ENCODE measurements at regions not wholly inside any gene's neighbourhood (a gene's known extent, or its start where the extent isn't known, plus 50 kb on each side); places are given as distances from the start of the nearest gene placed in this dataset.

DNA sequence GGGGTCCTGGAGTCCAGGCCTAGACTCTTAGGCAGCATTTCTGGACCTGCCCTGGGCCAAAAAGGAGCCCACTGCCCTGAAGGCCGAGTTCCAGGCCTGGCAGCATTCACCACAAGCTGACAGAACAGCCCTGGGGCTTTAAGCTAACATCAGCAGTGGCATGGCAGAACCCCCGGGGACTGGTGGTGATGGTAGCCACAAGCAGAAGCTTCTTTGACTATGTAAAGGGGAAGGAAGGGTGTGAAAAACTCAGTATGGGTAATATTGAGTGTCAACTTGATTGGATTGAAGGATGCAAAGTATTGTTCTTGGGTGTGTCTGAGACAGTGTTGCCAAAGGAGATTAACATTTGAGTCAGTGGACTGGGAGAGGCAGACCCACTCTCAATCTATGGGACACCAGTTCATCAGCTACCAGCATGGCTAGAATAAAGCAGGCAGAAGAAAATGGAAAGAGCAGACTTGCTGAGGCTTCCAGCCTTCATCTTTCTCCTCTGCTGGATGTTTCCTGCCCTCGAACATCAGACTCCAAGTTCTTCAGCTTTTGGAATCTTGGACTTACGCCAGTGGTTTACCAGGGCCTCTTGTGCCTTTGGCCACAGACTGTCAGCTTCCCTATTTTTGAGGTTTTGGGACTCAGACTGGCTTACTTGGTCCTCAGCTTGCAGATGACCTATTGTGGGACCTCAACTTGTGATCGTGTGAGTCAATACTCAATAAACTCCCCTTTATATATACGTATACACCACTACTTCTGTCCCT, 661.0 kb upstream of the C9orf72 start:
- DNase-seq = no peak

DNA sequence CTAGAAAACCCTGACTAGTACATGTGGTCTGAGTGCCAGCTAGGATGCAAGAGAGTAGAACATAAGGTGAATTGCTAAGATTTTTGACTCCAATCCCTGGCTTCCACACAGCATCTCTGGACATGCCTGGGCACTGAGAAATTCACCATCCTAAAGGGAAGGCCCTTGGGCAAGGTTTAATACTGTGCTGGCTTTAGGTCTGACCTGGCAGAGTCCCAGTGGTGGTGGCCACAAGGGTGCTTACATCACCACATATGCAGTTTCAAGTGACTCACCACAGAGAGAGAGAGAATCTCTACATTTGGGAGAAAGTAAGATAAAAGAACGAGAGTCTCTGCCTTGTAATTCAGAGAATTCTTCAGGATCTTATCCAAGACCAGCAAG, 661.6 kb upstream of the C9orf72 start:
- no peak for DNase-seq

DNA sequence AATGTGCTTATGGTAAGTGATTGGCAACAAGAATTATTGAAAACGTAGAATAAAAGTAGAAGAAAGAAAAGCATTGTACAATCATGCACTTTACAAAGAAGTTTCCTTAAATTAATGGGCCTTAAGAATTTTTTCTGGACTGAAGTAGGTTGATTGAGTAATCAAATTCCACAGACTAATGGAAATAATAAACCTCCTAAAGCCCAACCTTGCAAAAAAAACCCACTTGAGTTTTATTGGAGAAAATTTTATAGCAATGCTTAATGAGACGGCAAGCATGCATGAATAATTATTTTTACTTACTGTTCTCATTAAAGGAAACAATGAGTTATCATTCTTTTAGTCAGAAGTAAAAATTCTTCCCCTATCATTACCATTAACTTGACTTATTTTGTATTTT, 676.1 kb upstream of the C9orf72 start:
- no peak for DNase-seq

DNA sequence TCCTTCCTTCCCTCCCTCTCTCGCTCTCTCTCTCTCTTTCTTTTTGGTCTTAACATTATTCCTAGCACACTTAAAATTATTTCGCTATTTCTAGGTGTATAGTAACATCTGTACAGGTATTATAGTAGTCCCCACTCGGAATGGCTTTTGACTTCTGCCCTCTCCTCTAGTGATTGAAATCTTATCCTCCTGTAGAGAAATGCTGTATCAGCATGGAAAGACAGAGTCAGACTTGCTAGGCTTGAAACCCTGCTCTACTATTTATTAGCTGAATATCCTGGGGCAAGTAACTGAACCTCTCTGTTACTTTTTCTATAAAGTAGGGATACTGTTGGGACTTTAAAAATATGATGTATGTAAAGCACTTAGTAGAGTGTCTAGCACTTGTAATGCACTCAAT, 681.9 kb upstream of the C9orf72 start:
- no peak for DNase-seq

DNA sequence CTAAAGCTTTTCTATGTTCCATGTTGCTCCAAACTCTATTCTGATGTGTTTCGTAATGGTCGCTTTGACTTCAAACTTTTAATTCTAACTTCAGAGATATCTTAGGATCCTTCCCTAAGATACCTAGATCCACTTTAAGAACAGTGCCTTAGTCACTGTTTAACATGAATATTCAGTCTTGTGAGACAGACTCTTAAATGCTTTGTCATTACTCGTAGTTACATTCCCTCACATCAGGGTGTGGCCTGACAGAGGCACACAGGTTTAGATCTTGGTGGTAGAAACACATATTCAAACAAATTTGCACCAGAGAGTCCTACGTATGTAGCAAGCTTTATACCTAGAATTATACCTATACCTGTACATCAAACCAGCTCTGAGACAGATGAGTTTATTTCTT, 687.0 kb upstream of the C9orf72 start:
- DNase-seq = no peak

DNA sequence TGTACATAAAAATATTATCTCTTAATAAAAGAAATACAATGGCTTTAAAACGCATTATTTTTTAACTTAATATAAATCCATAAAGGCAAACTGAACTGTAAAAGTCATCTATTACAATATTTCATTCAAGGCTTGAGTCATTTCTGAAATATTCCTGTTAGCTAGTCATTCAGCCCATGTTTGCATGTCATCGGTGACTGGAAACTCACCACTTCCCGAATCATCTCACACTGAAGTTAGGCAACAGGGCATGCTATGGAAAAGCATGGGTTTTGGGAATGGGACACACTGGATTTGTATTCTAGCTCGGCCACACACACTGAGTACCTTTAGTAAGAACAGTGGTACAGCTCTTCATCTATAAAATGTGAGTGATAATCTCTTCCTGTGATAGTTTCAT, 691.1 kb upstream of the C9orf72 start:
- DNase-seq = no peak

DNA sequence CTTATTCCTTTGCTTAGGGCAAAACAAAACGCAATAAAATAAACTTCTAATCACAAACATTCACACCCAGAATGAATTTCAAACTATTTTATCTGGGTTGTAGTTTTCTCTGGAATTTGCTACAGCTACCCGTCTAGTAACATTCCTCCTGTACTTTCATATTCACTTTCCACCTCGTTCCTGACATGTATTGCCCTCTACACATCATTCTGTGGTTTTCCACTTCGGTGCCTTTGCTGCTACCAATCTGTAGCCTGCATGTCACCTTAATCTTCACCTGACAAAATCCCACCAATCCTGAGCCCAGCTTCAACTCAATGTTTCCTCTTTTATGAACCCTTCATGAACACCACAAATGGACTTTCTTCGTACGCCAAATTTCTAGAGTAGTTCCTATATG, 694.1 kb upstream of the C9orf72 start:
- no peak for DNase-seq

DNA sequence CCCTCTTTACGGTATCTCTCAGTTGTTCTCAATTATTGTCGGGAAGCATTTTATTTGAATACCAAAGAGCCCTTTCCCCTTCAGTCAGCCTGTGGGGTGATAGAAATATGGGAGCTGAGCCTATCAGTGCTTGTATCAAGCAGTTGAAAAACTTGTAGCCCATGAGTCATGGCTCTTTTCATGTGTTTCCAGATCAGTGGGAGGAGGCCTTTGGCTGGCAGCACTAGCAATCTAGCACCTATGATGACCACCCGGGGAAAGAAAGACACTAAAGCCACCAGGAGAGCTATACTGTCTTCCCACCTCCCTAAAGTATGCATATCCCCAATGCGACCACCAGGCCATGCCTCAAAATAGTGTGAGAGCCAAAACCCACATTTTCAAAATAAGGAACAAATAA, 696.9 kb upstream of the C9orf72 start:
- no peak for DNase-seq

DNA sequence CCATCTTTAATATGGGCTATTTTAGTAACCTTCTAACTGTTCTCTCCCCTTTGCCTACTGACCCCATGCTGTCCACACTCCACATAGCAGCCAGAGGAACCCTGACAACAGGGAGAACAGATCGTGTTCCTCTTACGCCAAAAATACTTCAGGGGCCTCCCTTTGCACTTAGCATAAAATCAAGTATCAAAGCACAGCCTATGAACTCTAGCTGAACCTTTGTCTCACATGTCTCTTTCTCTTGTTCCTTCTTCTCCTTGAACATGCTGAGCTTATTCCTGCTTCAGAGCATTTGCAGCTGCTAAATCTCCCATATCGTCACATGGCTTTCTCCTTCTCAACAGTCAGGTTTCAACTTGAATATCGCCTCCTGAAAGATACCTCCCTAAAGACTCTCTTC, 698.8 kb upstream of the C9orf72 start:
- no peak for DNase-seq

DNA sequence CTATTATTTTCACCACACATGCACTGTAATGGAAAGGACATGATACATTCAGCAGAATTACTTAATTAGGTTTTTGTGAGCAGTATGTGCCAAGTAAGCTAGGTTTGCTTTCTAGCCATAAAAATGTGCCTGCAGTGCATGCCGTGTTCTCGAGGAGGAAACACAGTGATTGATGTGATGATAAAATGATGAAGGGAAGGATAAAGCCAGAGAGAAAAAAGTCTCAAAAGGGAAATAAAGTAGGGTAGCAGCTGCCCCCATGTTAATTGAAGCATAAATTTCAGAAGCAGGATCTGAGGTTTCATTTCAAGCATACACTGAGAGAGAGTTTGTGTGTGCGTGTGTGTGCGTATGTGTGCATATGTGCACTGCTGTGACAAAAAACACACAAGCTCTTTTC, 714.2 kb upstream of the C9orf72 start:
- peak; percentile 25 for DNase-seq

DNA sequence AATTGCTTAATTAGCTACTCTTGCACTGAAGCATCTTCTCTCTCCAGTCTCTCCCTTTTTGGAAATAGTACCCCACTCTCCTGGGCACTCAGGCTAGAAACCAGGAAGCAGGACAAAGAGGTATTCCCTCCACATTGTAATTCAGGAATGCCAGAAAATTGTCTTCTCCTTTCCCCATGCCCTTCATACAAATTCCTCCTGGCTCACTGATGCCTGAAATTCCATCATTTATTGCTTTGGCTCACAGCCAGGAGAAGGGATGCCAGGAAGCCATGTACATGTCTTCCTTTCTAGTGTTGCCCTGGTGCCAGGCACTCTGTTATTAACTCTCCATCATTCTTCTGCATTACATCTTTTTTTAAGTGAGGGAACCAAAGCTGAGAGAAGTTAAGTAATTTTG, 716.5 kb upstream of the C9orf72 start:
- no peak for DNase-seq

DNA sequence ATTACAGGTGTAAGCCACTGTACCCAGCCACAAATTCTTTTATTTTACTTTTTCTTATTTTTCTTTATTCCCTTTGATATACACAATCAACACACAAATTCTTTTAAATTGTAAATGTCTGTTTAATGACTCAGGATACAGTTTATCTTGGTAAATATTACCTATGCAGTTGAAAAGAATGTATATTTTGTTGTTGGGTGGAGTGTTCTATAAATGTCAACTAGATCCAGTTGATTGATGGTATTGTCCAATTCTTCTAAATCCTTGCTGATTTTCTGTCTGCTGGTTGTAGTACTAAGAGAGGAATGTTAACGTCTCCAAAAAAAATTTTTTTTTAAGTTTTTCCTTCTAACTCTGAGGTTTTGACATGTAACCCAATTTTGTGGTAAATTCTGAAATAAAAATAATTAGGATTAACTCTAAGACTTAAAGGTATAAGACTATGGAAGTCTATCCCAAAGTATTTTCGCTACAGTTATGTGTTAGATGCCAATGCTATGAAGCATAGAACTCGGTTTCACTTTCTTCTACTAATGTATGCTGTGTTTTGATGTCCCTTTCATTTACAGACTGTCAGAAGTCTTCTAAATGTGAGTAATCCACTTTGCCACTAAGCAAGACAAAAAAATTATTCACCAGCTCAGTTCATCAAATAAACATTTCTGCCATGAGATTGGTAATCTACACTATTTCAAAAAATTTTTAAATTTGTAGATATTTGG, 720.2 kb upstream of the C9orf72 start:
- DNase-seq = no peak

DNA sequence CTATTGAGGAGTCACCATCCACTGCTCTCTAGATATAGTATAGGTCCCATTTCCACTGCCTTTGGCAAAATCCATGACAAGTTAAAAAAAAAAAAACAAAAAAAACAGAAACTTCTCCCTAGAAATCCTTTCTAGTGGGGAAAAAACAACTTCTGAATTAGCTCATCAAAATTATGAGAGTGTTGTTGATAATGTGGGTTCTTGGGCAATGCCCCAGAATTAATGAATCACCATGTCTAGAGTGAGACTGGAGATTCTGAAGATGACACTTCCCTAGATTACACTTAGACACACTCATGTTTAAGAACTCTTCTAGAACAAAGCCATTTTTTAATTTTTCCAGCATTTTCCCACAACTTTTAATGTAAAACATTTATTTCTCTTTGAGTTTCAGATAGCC, 728.0 kb upstream of the C9orf72 start:
- DNase-seq = no peak

DNA sequence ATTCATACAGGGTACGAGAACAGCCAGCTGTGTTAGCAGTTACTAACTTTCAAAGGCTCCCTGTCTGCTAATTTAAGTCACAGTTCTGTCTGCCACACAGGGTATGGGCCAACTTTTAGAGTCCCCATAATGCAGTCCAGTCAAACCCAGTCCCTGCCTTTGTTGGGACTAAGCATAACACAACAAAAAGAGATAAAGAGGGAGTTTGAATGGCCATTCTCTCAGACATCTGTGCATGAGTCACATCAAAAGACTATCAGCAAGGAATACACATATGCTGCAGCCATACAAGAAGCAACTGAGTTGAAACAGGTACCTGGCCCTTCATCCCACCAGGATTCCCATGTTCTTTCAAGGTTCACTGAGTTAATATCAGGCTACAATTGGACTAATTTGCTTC, 744.5 kb upstream of the C9orf72 start:
- DNase-seq = no peak

DNA sequence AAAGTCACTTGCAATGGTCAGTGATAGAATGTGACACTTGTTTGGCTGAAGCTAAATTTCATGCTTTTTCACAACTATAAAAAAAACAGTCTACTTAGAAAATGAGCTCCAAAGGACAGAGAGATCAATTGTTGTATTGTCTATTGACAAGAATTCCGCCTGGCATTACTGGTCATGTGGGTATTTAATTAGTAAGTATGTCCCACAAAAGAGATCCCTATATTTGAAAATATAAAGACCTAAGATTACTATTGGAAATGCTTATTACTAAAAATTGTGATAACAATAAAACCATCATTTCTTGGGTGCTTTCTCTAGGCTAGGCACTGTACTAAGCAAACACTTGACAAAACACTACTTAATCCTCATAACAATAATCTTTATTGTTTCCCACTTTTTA, 745.2 kb upstream of the C9orf72 start:
- no peak for DNase-seq

DNA sequence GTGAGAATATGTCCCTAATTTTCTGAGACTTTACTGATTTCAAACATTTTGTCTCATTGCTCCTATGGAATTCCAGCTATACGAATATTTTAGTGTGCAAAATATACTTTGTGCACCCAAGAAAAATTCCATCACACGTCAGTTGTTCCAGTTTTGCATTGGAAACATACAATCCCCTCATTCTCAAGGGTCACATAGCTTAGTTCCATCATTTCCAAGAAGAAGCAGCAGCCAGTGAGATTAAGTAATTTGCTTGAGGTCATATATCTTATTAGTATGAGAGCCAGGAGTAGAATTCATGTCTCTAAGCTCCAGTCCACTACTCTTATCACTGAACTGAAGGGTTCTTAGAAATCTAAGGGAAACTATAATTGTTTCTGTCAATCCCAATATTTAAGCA, 746.7 kb upstream of the C9orf72 start:
- DNase-seq = no peak

DNA sequence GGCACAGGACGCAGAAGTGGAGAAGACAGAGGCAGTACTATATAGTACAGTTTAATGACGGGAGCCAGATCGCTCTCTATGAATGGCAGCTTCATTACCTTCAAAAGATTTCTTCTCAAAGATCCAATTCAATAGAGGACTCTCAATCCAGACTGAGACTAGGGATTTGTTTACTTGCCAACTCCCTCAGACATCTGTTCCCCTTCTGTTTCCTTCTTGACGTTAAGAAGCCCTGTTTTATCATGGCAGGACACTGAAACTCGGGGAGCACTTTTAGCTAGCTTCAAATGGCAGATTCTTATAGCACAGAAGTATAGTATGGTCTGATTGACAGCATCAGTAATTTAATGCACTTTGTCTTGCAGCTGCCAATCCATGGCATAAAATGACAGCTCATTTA, 747.3 kb upstream of the C9orf72 start:
- DNase-seq = no peak

DNA sequence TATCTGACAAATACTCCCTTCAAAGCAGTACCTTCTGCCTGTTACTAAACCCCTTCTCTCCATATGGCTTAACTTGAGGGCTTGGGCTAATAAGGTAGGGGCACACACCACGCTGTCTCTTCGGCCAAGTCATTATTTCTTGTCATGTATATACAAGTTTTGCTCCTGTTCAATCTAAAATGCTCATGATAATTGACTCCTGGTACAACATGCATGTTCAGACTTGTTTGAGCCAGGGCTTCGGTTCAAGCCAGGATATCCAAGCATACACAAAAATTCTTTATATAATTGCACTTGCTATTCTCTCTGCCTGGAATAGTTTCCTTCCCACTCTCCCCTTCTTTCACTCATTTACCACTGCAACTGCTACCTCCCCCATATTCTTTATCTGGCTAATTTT, 756.0 kb upstream of the C9orf72 start:
- DNase-seq = no peak

DNA sequence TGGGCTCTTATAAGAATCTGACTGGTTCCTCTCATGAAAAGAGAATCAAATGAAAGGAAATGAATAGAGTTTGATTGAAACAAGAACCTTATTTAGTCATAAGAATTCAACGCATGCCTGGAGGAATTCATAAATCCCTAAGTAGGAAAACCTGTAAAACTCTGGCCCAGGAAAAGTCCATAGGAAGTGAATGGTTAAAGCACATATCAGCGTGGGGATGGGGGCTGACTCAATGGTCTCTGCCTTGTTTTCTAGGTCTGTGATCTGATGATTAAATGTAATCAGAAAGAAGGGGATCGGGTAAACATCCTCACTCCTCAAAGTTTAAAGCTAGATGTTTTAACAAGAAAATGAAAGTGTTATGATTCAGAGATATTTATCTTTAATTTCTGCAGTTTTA, 759.4 kb upstream of the C9orf72 start:
- DNase-seq = no peak

DNA sequence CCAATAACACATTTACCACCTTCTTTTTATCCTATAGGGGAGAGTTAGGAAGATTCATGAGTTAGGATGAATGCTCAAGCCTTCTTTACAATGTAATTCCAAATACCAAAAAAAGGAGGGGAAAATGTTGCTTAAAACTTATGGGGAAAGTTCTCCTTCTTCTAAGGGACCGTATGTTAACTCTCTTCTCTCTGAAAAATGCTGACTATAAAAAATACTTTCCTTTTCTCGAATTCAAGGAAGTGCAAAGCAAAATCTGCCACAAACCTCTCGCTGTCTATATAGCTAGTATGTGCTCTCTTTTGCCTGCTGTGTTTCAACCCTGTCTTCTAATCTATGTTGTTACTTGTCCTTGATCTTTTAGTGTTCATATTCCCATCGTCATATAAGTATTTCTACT, 768.6 kb upstream of the C9orf72 start:
- no peak for DNase-seq

DNA sequence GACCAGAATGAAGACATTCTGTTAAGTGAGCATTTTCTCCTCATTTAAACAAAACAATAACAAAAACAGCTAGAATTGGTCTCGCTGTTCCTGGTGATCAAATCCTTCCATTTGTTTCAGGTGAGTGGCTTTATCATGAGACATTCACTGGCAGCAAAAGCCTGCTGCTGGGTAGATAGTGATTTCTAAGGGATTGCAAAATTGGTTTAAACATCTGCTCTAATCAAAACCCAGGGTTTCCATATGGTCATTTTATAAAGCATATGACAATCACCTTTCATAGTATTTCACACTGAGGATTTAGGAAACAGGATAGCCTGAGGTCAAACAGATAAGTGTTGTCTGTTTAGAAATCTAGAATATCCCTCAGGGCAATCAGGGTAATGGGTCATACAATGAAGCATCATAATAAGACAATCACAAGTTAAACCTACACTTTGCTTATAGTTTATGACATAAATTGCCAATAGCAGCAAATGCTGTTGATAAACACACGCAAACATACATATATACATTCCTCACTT, 769.6 kb upstream of the C9orf72 start:
- DNase-seq = no peak

DNA sequence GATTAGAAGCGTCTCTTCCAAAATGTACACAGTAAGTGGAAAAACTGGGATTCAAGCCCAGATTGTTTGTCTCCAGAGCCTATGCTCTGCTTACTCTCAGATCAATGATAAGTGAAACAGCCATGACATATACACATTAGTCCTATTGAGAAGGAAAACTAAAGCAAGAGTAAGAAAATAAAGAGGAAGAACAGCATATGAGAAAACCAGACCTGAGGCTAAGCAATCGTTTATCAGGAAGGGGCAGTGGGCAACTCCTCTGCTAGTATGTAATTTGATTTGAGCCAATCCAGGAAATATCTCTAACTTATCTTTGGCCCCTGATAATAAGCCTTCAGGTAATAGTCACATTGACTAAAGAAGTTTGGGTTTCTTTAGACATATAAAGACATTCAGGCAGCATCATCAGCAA, 789.9 kb upstream of the C9orf72 start:
- DNase-seq = no peak

DNA sequence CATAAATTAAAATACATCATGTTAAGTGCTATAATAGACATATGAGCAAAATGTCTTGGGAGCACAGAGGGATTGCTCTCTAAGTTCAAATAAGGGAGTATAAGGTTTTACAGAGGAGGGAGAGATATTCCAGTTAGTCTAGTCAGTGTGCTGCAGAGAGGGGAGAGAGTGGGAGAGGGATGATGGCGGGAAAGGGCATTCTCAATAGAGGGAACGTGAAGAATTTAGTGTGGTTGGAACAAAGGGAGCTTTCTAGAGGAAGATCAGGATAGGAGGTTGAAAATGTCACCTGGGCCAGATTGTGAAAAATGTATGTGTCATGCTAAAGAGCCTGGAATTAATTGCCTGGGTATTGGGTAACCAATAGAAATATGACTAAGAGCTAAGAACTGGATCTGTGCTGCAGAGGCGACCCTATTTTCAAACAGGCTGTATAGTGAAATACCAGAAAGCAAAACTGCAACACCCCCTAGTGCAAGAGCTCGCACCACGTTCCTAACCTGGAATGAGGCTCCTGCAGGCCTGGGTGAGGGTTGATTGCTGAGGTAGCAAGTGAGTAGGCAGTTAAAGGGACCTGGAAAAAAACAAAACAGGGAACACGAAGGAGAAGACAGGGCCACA, 791.8 kb upstream of the C9orf72 start:
- DNase-seq = no peak

DNA sequence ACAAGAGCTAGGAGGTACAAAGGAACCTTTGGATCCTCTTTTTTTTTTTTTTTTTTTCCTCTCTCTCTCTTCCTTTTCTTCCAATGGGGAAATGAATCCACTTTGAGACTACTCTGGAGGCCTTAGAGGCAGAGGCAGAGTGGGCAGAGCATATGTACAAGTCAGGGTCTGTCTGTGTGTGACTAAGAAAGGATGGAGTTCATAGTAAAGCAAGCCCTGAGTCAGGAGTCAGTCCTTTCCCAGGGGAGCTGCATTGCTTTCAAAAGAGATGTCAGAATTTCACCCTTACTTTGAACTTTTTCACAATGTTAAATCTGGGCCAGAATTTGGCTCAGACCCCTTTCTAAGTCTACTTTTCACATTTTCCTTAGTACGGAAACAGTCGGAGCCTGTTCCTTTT, 792.4 kb upstream of the C9orf72 start:
- no peak for DNase-seq

Measured in retina (tissue), 1 donor.